Activated naive CD8-positive, alpha-beta T cell treated with anti-CD3 and anti-CD28 coated beads, Interleukin-2, amount 50 U/mL, for 24 hours (primary cell): ENCODE measurements at regions not wholly inside any gene's neighbourhood (a gene's known extent, or its start where the extent isn't known, plus 50 kb on each side); places are given as distances from the start of the nearest gene placed in this dataset.

Experiments
- ATAC-seq: fragments of 150-1000 bp; cut with Tn5 transposase; one replicate; pipeline ENCODE4 v1.10.0; 2021
- DNase-seq: peaks from one replicate; pipeline ENCODE4 v3.0.0; 2021
- H3K27ac Mint-ChIP-seq: one replicate; pipeline ENCODE4 v1.8.0; 2021; ENCODE audit warnings: mild to moderate bottlenecking, mixed read lengths
- H3K27me3 Mint-ChIP-seq: one replicate; pipeline ENCODE4 v1.8.0; 2021; ENCODE audit warnings: mixed read lengths
- H3K36me3 Mint-ChIP-seq: one replicate; pipeline ENCODE4 v1.8.0; 2021; ENCODE audit warnings: low read depth, mixed read lengths
- H3K4me1 Mint-ChIP-seq: one replicate; pipeline ENCODE4 v1.8.0; 2021; ENCODE audit warnings: mixed read lengths
- H3K4me3 Mint-ChIP-seq: one replicate; pipeline ENCODE4 v1.8.0; 2021; ENCODE audit warnings: mild to moderate bottlenecking, moderate library complexity, mixed read lengths
- H3K9me3 Mint-ChIP-seq: one replicate; pipeline ENCODE4 v1.8.0; 2021; ENCODE audit warnings: mixed read lengths

DNA sequence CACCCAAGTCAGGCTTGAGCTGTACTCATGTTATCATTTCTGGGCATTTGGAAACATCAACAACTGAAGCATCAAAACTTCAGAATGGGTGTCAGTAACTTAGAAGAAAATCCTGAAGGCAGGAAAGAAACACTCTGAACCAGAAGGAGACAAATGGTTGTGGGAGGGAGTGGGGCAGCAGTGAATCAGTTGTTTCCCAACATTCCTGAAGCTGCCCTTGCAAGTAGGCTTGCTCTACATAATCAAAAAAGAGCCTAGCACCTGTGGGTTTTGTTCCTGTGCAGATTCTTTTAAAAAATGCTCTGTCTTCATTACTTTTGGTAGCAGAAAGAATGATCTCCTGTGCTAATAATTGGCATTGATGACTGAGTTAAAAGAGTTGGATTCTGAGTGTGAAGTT, 424.2 kb upstream of the GRIA1 start:
- peaks cover 6% of the 10 kb centered on the region for H3K9me3 Mint-ChIP-seq
- no peaks in the 10 kb centered on the region for H3K36me3 Mint-ChIP-seq
- DNase-seq (no peak), ATAC-seq (no peak)
- no peak overlapping the region for H3K27ac Mint-ChIP-seq
- H3K4me1 Mint-ChIP-seq, result no peaks in the 10 kb centered on the region
- no peaks in the 10 kb centered on the region for H3K27me3 Mint-ChIP-seq
- no peak overlapping the region for H3K4me3 Mint-ChIP-seq

GRCh38 chr5:153067869-153068268, 422.6 kb upstream of the GRIA1 start:
- DNase-seq (no peak), ATAC-seq (no peak)
- H3K9me3 Mint-ChIP-seq, result peaks cover 6% of the 10 kb centered on the region
- H3K4me1 Mint-ChIP-seq, result no peaks in the 10 kb centered on the region
- no peak overlapping the region for H3K27ac Mint-ChIP-seq
- H3K4me3 Mint-ChIP-seq, result no peak overlapping the region
- no peaks in the 10 kb centered on the region for H3K27me3 Mint-ChIP-seq
- no peaks in the 10 kb centered on the region for H3K36me3 Mint-ChIP-seq

GRCh38 chr5:153079396-153079795, 411.1 kb upstream of the GRIA1 start:
- DNase-seq (no peak), ATAC-seq (no peak)
- no peak overlapping the region for H3K27ac Mint-ChIP-seq
- no peaks in the 10 kb centered on the region for H3K36me3 Mint-ChIP-seq
- no peak overlapping the region for H3K4me3 Mint-ChIP-seq
- peaks cover 9% of the 10 kb centered on the region for H3K9me3 Mint-ChIP-seq
- no peaks in the 10 kb centered on the region for H3K27me3 Mint-ChIP-seq
- no peaks in the 10 kb centered on the region for H3K4me1 Mint-ChIP-seq

- no peak overlapping the region for H3K27ac Mint-ChIP-seq
- no peak overlapping the region for H3K4me3 Mint-ChIP-seq
- H3K4me1 Mint-ChIP-seq, result no peaks in the 10 kb centered on the region
- no peak for DNase-seq
- H3K36me3 Mint-ChIP-seq, result no peaks in the 10 kb centered on the region
- ATAC-seq, result no peak
- H3K27me3 Mint-ChIP-seq, result no peaks in the 10 kb centered on the region
- peaks cover 9% of the 10 kb centered on the region for H3K9me3 Mint-ChIP-seq
These were observed 409.5 kb upstream of the GRIA1 start for GRCh38 chr5:153080940-153081339.

DNA sequence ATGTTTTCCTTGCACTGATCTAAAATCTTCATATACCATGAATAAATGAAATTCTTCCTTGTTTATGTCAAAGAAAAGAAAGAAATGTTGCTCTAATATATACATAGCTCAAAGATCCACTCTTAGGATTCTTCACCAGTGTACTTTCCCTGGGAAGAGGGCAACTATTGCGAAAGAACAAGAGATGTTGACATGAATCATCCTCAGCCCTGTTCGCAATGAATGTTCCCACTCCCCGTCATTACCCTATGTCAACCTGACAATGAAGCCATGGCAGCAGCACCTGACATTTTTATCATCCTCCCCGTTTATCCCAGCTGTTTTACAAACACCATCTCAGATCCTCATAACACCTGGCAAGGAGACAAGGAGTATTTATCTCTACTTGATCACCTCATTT, 409.1 kb upstream of the GRIA1 start:
- DNase-seq (no peak), ATAC-seq (no peak)
- Mint-ChIP-seq H3K36me3 (no peaks in the 10 kb centered on the region), H3K4me3 (no peak overlapping the region), H3K27me3 (no peaks in the 10 kb centered on the region), H3K27ac (no peak overlapping the region), H3K4me1 (no peaks in the 10 kb centered on the region), H3K9me3 (peaks cover 9% of the 10 kb centered on the region)

DNA sequence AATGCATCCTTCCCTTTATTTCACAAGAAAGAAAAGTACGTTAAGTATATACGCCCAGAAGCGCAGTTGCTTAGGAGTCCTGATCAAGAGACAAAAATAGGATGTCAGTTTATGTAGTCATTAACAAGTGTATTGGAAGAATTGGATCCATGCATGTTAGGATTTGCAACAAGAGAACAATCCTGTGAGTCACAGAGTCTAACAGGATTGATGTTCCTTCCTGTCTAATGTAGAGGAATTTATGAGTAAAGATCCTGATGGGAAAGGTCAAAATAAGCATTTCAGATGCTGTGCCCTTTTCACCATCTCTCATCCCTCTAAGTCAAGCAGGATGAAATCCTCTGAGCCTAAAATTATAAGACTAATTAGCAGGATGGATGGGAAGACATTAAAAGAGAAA, 406.0 kb upstream of the GRIA1 start:
- H3K36me3 Mint-ChIP-seq, result no peaks in the 10 kb centered on the region
- no peak overlapping the region for H3K27ac Mint-ChIP-seq
- peaks cover 5% of the 10 kb centered on the region for H3K9me3 Mint-ChIP-seq
- no peak overlapping the region for H3K4me3 Mint-ChIP-seq
- DNase-seq (no peak), ATAC-seq (no peak)
- no peaks in the 10 kb centered on the region for H3K4me1 Mint-ChIP-seq
- no peaks in the 10 kb centered on the region for H3K27me3 Mint-ChIP-seq

- Mint-ChIP-seq H3K27ac (no peak overlapping the region), H3K36me3 (no peaks in the 10 kb centered on the region)
These were observed 404.0 kb upstream of the GRIA1 start for GRCh38 chr5:153086486-153086885.

GRCh38 chr5:153088538-153088937, 401.9 kb upstream of the GRIA1 start:
- no peak for DNase-seq

More at GRCh38 chr5:153086486-153086885, 404.0 kb upstream of the GRIA1 start:
- DNase-seq (no peak), ATAC-seq (no peak)
- H3K4me3 Mint-ChIP-seq, result no peak overlapping the region
- no peaks in the 10 kb centered on the region for H3K27me3 Mint-ChIP-seq
- H3K9me3 Mint-ChIP-seq, result peaks cover 5% of the 10 kb centered on the region
- no peaks in the 10 kb centered on the region for H3K4me1 Mint-ChIP-seq

GRCh38 chr5:153094333-153094732, 396.1 kb upstream of the GRIA1 start:
- Mint-ChIP-seq H3K36me3 (no peaks in the 10 kb centered on the region), H3K9me3 (peaks cover 19% of the 10 kb centered on the region), H3K4me3 (no peak overlapping the region), H3K27me3 (no peaks in the 10 kb centered on the region), H3K27ac (no peak overlapping the region), H3K4me1 (no peaks in the 10 kb centered on the region)
- DNase-seq, result no peak
- no peak for ATAC-seq

More at GRCh38 chr5:153088538-153088937, 401.9 kb upstream of the GRIA1 start:
- Mint-ChIP-seq H3K4me1 (no peaks in the 10 kb centered on the region), H3K9me3 (peaks cover 5% of the 10 kb centered on the region), H3K27ac (no peak overlapping the region), H3K36me3 (no peaks in the 10 kb centered on the region), H3K27me3 (no peaks in the 10 kb centered on the region), H3K4me3 (no peak overlapping the region)
- no peak for ATAC-seq

GRCh38 chr5:153096381-153096780, 394.1 kb upstream of the GRIA1 start:
- no peaks in the 10 kb centered on the region for H3K27me3 Mint-ChIP-seq
- no peak overlapping the region for H3K4me3 Mint-ChIP-seq
- DNase-seq, result no peak
- no peaks in the 10 kb centered on the region for H3K36me3 Mint-ChIP-seq
- no peak overlapping the region for H3K27ac Mint-ChIP-seq
- H3K9me3 Mint-ChIP-seq, result peaks cover 14% of the 10 kb centered on the region
- ATAC-seq, result no peak
- H3K4me1 Mint-ChIP-seq, result no peaks in the 10 kb centered on the region

- ATAC-seq, result no peak
- Mint-ChIP-seq H3K9me3 (peaks cover 12% of the 10 kb centered on the region), H3K27ac (no peak overlapping the region)
These were observed 391.1 kb upstream of the GRIA1 start for GRCh38 chr5:153099328-153099727.

DNA sequence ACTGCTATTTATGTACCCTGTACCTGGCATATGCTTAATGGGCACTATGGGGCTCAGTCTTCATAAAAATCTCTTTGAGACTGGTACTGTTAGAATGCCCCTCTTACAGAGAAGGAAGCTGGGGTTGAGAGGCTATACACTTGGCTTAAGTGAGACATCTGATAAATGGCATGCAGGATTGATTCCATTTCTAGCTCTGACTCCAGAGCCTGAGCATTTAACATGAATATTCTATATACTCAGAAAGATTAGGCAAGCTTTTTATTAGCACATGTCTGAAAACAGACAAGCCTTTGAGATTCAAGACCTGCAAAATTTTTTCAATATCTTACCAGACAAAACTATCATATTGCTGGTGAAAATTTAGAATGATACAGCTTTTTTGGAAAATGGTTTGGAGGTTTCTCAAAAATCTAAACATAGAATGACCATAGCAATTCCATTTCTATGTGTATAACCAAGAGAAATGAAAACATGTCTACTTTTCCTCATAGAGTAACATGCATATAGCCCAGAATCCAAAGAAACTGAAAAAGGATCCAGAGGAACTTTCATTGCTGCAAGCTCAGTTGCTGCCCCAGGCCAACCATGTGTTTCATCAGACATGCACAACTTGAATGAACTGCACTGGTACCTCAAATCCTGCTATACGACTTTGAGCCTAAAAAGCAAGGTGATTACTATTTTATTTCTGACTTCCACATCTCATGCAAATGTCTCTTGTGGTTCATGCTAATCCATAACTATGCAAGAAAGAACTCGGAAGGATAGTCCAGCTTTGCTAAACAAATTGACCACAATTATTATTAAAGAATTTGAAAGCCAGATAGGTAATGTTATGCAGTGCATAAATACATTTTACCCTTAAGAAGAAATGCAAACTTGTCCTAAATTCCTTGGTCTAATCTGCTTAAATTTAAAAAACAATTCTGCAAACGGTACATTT, 389.0 kb upstream of the GRIA1 start:
- Mint-ChIP-seq H3K36me3 (no peaks in the 10 kb centered on the region), H3K27me3 (no peaks in the 10 kb centered on the region), H3K4me1 (no peaks in the 10 kb centered on the region), H3K4me3 (no peak overlapping the region), H3K27ac (no peak overlapping the region), H3K9me3 (peaks cover 7% of the 10 kb centered on the region)
- ATAC-seq (no peak), DNase-seq (no peak)

More at GRCh38 chr5:153099328-153099727, 391.1 kb upstream of the GRIA1 start:
- no peaks in the 10 kb centered on the region for H3K4me1 Mint-ChIP-seq
- no peaks in the 10 kb centered on the region for H3K27me3 Mint-ChIP-seq
- no peak for DNase-seq
- H3K36me3 Mint-ChIP-seq, result no peaks in the 10 kb centered on the region
- no peak overlapping the region for H3K4me3 Mint-ChIP-seq

DNA sequence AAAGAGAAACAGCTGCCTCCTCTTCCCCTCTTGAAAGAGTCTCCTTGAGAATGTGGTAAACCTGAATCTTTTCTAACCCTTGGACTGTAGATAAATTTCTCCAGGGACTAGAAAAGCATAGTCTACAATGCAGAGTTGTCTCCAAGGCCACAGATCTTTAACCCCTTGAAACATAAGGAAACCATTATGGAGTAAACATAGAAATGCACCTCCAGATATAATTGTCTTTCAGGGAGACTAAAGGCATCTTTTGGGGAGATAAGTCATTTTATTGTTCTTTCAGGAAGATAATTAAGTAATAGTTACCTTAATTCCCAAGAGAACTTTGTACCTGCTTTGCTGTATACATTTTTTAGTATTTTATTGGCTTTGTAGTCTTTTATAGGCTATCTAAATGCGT, 373.6 kb upstream of the GRIA1 start:
- DNase-seq, result no peak
- peaks cover 4% of the 10 kb centered on the region for H3K9me3 Mint-ChIP-seq
- no peaks in the 10 kb centered on the region for H3K36me3 Mint-ChIP-seq
- H3K27ac Mint-ChIP-seq, result no peak overlapping the region
- no peaks in the 10 kb centered on the region for H3K4me1 Mint-ChIP-seq
- H3K4me3 Mint-ChIP-seq, result no peak overlapping the region
- ATAC-seq, result no peak
- no peaks in the 10 kb centered on the region for H3K27me3 Mint-ChIP-seq

GRCh38 chr5:153118018-153118417, 372.5 kb upstream of the GRIA1 start:
- no peak overlapping the region for H3K4me3 Mint-ChIP-seq
- DNase-seq, result no peak
- peaks cover 4% of the 10 kb centered on the region for H3K9me3 Mint-ChIP-seq
- no peaks in the 10 kb centered on the region for H3K4me1 Mint-ChIP-seq
- H3K27me3 Mint-ChIP-seq, result no peaks in the 10 kb centered on the region
- no peak for ATAC-seq
- H3K36me3 Mint-ChIP-seq, result no peaks in the 10 kb centered on the region
- no peak overlapping the region for H3K27ac Mint-ChIP-seq

- ATAC-seq (no peak), DNase-seq (no peak)
- Mint-ChIP-seq H3K36me3 (no peaks in the 10 kb centered on the region), H3K27ac (no peak overlapping the region), H3K4me1 (no peaks in the 10 kb centered on the region), H3K9me3 (no peaks in the 10 kb centered on the region), H3K27me3 (no peaks in the 10 kb centered on the region), H3K4me3 (no peak overlapping the region)
These were observed 368.1 kb upstream of the GRIA1 start for GRCh38 chr5:153122403-153122802.
